ENCODE measurements at regions not wholly inside any gene's neighbourhood (a gene's known extent, or its start where the extent isn't known, plus 50 kb on each side); places are given as distances from the start of the nearest gene placed in this dataset.
"Not testable (repeated sequence)": the region's sequence is repeated elsewhere in the genome, so short reads cannot be mapped to it uniquely, and the experiment has no call there.

DNA sequence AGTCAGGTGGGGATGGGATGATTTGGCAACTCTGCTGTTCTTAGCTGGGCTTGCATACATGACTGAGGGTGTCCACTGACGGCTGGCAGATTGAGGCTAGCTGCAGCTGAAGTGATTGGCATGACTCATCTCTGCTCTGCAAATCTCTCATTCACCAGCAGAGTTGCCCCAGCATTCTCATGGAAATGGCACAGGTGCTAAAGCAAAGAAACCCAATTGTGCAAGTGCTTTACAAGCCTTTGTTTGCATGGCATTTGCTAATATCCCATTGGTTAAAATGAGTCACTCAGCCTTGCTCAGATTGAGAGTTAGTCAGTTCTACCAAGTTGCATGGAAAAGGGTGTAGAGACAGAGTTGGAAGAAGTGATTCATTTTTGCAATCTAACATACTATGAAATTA lies 389.7 kb upstream of the FAR2 start:
- no peaks in the 10 kb centered on the region for H3K36me3 ChIP-seq (ENCODE audit: control insufficient read depth in 2 of 2, insufficient read depth in 2 of 2, low read length in 1 of 2)
- no peak for DNase-seq (ENCODE audit: low read depth in 6 of 9, low spot score in 9 of 9)
- no peak overlapping the region for H3K4me3 ChIP-seq (ENCODE audit: low read length in 2 of 2)
- 81% methylated on average over 1 of the region's 1 CpG for WGBS
- H3K27ac ChIP-seq (ENCODE audit: low read depth in 1 of 2, low read length in 1 of 2), result no peak overlapping the region
- H3K4me1 ChIP-seq (ENCODE audit: control insufficient read depth in 2 of 2, insufficient read depth in 2 of 2, low read length in 2 of 2), result no peaks in the 10 kb centered on the region
- no peaks in the 10 kb centered on the region for H3K27me3 ChIP-seq (ENCODE audit: control insufficient read depth in 2 of 2, insufficient read depth in 1 of 2, low read length in 1 of 2)
- peaks cover 0 to 3% of the 10 kb centered on the region in 2 donors for H3K9me3 ChIP-seq (ENCODE audit: control insufficient read depth in 2 of 2, insufficient read depth in 1 of 2, low read length in 1 of 2)

DNA sequence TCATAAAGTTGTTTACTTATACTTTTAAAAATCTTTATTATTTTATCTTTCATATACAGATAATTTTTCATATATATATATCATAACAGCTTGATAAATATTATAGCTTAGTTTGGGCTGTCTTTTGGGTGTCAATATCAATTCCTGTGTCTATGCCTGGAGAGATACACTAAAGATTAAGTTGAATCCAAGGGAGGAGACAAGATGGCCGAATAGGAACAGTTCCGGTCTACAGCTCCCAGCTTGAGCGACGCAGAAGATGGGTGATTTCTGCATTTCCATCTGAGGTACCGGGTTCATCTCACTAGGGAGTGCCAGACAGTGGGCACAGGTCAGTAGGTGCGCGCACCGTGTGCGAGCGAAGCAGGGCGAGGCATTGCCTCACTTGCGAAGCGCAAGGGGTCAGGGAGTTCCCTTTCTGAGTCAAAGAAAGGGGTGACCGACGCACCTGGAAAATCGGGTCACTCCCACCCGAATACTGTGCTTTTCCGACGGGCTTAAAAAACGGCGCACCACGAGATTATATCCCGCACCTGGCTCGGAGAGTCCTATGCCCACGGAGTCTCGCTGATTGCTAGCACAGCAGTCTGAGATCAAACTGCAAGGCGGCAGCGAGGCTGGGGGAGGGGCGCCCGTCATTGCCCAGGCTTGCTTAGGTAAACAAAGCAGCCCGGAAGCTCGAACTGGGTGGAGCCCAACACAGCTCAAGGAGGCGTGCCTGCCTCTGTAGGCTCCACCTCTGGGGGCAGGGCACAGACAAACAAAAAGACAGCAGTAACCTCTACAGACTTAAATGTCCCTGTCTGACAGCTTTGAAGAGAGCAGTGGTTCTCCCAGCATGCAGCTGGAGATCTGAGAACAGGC lies 388.8 kb upstream of the FAR2 start:
- 96% methylated on average over 33 of the region's 33 CpGs for WGBS
- not testable (repeated sequence) for H3K27ac ChIP-seq (ENCODE audit: low read depth in 1 of 2, low read length in 1 of 2); H3K27me3 ChIP-seq (ENCODE audit: control insufficient read depth in 2 of 2, insufficient read depth in 1 of 2, low read length in 1 of 2); H3K4me1 ChIP-seq (ENCODE audit: control insufficient read depth in 2 of 2, insufficient read depth in 2 of 2, low read length in 2 of 2); H3K9me3 ChIP-seq (ENCODE audit: control insufficient read depth in 2 of 2, insufficient read depth in 1 of 2, low read length in 1 of 2); DNase-seq (ENCODE audit: low read depth in 6 of 9, low spot score in 9 of 9); H3K36me3 ChIP-seq (ENCODE audit: control insufficient read depth in 2 of 2, insufficient read depth in 2 of 2, low read length in 1 of 2); H3K4me3 ChIP-seq (ENCODE audit: low read length in 2 of 2)

DNA sequence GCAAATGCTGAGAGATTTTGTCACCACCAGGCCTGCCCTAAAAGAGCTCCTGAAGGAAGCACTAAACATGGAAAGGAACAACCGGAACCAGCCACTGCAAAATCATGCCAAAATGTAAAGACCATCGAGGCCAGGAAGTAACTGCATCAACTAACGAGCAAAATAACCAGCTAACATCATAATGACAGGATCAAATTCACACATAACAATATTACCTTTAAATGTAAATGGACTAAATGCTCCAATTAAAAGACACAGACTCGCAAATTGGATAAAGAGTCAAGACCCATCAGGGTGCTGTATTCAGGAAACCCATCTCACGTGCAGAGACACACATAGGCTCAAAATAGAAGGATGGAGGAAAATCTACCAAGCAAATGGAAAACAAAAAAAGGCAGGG lies 387.2 kb upstream of the FAR2 start:
- not testable (repeated sequence) for DNase-seq (ENCODE audit: low read depth in 6 of 9, low spot score in 9 of 9); H3K27me3 ChIP-seq (ENCODE audit: control insufficient read depth in 2 of 2, insufficient read depth in 1 of 2, low read length in 1 of 2); H3K4me1 ChIP-seq (ENCODE audit: control insufficient read depth in 2 of 2, insufficient read depth in 2 of 2, low read length in 2 of 2); H3K4me3 ChIP-seq (ENCODE audit: low read length in 2 of 2); H3K9me3 ChIP-seq (ENCODE audit: control insufficient read depth in 2 of 2, insufficient read depth in 1 of 2, low read length in 1 of 2); H3K27ac ChIP-seq (ENCODE audit: low read depth in 1 of 2, low read length in 1 of 2); H3K36me3 ChIP-seq (ENCODE audit: control insufficient read depth in 2 of 2, insufficient read depth in 2 of 2, low read length in 1 of 2)
- 91% methylated on average over 5 of the region's 5 CpGs for WGBS

DNA sequence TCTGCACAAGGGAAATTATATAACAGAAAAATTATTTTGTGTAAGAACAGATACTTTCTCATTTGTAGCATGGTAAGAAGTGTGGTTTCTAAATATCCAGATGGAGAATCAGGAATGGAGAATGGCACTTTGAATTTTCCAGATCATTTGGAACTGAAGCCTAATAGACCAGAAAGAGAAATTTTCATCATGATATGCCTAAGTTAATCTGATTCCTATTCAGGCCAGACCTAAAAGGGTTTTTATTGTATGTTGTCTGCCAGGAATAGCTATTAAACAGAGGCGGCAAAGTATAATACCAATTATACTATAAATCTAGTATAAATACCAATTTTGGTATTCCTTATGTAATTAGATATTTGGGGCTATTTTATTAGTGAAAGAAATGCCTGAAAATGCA lies 382.7 kb upstream of the FAR2 start:
- Histone ChIP-seq H3K4me3 (ENCODE audit: low read length in 2 of 2) (no peak overlapping the region), H3K4me1 (ENCODE audit: control insufficient read depth in 2 of 2, insufficient read depth in 2 of 2, low read length in 2 of 2) (no peaks in the 10 kb centered on the region), H3K27ac (ENCODE audit: low read depth in 1 of 2, low read length in 1 of 2) (no peak overlapping the region), H3K9me3 (ENCODE audit: control insufficient read depth in 2 of 2, insufficient read depth in 1 of 2, low read length in 1 of 2) (no peaks in the 10 kb centered on the region), H3K36me3 (ENCODE audit: control insufficient read depth in 2 of 2, insufficient read depth in 2 of 2, low read length in 1 of 2) (no peaks in the 10 kb centered on the region), H3K27me3 (ENCODE audit: control insufficient read depth in 2 of 2, insufficient read depth in 1 of 2, low read length in 1 of 2) (no peaks in the 10 kb centered on the region)
- no peak for DNase-seq (ENCODE audit: low read depth in 6 of 9, low spot score in 9 of 9)
- WGBS, result 100% methylated on average over 1 of the region's 1 CpG

DNA sequence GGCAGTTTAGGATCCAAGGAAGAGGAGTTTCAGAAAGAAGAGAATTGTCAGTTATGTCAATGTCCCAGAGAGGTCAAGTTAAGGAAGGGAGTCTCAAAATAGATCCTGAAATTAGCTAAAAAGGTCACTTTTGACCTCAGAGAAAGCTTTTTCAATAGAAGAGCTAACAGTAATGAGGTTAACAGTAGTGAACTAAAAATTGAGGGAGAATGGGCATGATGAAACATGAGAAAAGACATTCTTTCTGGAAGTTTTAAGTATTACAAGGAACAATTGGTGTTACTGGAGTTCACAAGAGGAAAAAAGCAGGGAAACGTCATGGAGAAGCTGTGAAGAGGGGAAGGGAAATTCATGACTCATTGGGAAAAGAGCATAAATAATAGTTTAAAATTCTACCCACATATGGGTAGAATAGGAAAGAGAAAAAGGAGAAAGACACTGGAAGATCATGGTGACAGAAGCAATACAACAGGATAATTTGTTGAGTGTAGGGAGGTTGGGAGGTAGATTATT lies 381.2 kb upstream of the FAR2 start:
- Histone ChIP-seq H3K27ac (ENCODE audit: low read depth in 1 of 2, low read length in 1 of 2) (no peak overlapping the region), H3K4me1 (ENCODE audit: control insufficient read depth in 2 of 2, insufficient read depth in 2 of 2, low read length in 2 of 2) (no peaks in the 10 kb centered on the region), H3K27me3 (ENCODE audit: control insufficient read depth in 2 of 2, insufficient read depth in 1 of 2, low read length in 1 of 2) (no peaks in the 10 kb centered on the region), H3K36me3 (ENCODE audit: control insufficient read depth in 2 of 2, insufficient read depth in 2 of 2, low read length in 1 of 2) (no peaks in the 10 kb centered on the region), H3K4me3 (ENCODE audit: low read length in 2 of 2) (no peak overlapping the region), H3K9me3 (ENCODE audit: control insufficient read depth in 2 of 2, insufficient read depth in 1 of 2, low read length in 1 of 2) (no peaks in the 10 kb centered on the region)
- no peak for DNase-seq (ENCODE audit: low read depth in 6 of 9, low spot score in 9 of 9)
- WGBS, result 53% methylated on average over 1 of the region's 1 CpG

DNA sequence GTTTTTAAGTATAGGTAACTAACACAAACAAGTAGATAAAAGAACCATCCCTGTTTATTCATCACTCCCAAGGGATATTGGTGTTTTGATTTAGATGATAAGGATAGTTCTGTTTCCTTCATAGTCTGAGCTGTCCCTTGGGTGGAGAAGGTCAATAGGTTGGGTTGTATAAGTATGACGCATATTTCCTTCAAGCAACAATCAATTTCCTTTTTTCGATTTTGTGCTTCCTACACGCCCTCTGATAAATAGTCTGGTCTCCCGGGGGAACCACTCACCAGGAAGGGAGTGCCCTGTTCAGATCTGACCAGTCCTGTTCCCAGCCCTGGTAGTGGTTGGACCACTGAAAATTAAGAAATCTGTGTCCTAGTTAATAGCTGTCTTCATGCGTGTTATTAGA lies 378.8 kb upstream of the FAR2 start:
- H3K27ac ChIP-seq (ENCODE audit: low read depth in 1 of 2, low read length in 1 of 2), result no peak overlapping the region
- WGBS, result 66% methylated on average over 5 of the region's 5 CpGs
- H3K4me3 ChIP-seq (ENCODE audit: low read length in 2 of 2), result no peak overlapping the region
- no peak for DNase-seq (ENCODE audit: low read depth in 6 of 9, low spot score in 9 of 9)
- H3K36me3 ChIP-seq (ENCODE audit: control insufficient read depth in 2 of 2, insufficient read depth in 2 of 2, low read length in 1 of 2), result no peaks in the 10 kb centered on the region
- no peaks in the 10 kb centered on the region for H3K4me1 ChIP-seq (ENCODE audit: control insufficient read depth in 2 of 2, insufficient read depth in 2 of 2, low read length in 2 of 2)
- H3K9me3 ChIP-seq (ENCODE audit: control insufficient read depth in 2 of 2, insufficient read depth in 1 of 2, low read length in 1 of 2), result no peaks in the 10 kb centered on the region
- no peaks in the 10 kb centered on the region for H3K27me3 ChIP-seq (ENCODE audit: control insufficient read depth in 2 of 2, insufficient read depth in 1 of 2, low read length in 1 of 2)

DNA sequence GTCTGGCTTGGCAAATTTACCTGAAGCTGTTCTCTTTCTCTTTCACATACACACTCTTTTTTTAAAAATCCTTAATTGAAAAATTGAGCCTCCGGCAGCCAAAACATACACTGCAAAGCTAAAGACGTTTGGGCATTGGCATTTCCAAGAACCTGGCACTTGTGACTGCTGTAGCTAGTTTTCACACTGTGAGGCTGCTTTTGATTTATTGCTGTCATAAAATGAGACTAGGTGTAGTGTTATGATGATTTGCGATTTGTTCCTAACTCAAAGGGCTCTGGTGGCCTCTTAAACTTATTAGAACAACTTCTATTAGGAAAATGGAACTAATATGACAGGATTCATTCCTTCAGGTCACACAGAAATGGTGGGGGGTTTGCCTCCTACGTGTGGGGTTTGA lies 377.1 kb upstream of the FAR2 start:
- no peaks in the 10 kb centered on the region for H3K9me3 ChIP-seq (ENCODE audit: control insufficient read depth in 2 of 2, insufficient read depth in 1 of 2, low read length in 1 of 2)
- H3K4me3 ChIP-seq (ENCODE audit: low read length in 2 of 2), result no peak overlapping the region
- H3K4me1 ChIP-seq (ENCODE audit: control insufficient read depth in 2 of 2, insufficient read depth in 2 of 2, low read length in 2 of 2), result no peaks in the 10 kb centered on the region
- no peak for DNase-seq (ENCODE audit: low read depth in 6 of 9, low spot score in 9 of 9)
- WGBS, result 58% methylated on average over 4 of the region's 4 CpGs
- no peak overlapping the region for H3K27ac ChIP-seq (ENCODE audit: low read depth in 1 of 2, low read length in 1 of 2)
- no peaks in the 10 kb centered on the region for H3K27me3 ChIP-seq (ENCODE audit: control insufficient read depth in 2 of 2, insufficient read depth in 1 of 2, low read length in 1 of 2)
- no peaks in the 10 kb centered on the region for H3K36me3 ChIP-seq (ENCODE audit: control insufficient read depth in 2 of 2, insufficient read depth in 2 of 2, low read length in 1 of 2)

DNA sequence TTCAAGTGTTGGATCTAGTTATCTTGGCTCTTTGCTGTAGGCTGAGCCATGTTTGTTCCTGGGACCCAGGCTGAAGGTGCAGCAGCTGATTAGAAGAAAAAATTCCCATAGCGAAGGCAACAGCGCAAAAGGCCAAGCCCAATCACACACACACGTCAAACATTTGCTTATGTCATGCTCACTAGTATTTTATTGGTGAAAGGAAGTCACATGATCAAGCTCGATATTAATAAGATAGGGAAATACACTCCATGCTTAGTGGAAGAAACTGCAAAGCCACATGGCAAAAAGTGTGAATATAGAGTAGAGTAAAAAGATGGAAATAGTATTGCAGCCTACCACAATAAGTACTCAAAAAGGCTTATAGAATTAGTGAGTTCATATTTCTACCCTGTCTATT lies 373.5 kb upstream of the FAR2 start:
- no peak for DNase-seq (ENCODE audit: low read depth in 6 of 9, low spot score in 9 of 9)
- no peaks in the 10 kb centered on the region for H3K9me3 ChIP-seq (ENCODE audit: control insufficient read depth in 2 of 2, insufficient read depth in 1 of 2, low read length in 1 of 2)
- no peak overlapping the region for H3K27ac ChIP-seq (ENCODE audit: low read depth in 1 of 2, low read length in 1 of 2)
- H3K4me3 ChIP-seq (ENCODE audit: low read length in 2 of 2), result no peak overlapping the region
- no peaks in the 10 kb centered on the region for H3K36me3 ChIP-seq (ENCODE audit: control insufficient read depth in 2 of 2, insufficient read depth in 2 of 2, low read length in 1 of 2)
- H3K4me1 ChIP-seq (ENCODE audit: control insufficient read depth in 2 of 2, insufficient read depth in 2 of 2, low read length in 2 of 2), result no peaks in the 10 kb centered on the region
- no peaks in the 10 kb centered on the region for H3K27me3 ChIP-seq (ENCODE audit: control insufficient read depth in 2 of 2, insufficient read depth in 1 of 2, low read length in 1 of 2)
- WGBS, result 97% methylated on average over 4 of the region's 4 CpGs

DNA sequence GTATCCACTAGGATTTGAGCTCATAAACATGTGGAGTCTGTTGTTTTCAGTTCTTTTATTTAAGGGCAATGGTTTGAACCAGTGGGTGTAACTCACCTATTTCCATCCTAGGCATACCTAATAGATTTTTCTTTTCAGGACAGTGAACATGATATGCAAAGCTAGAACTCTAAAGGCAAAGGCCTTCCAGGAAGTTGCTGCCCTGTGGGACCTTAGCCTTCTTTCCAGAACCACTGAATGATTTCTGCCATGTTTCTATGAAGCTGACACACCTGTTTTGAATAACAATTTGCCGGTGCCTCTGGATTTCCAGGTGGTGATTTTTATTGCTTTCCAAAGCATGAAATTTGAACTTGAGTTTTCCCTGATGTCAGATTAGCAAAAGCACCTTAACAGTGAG lies 372.9 kb upstream of the FAR2 start:
- DNase-seq (ENCODE audit: low read depth in 6 of 9, low spot score in 9 of 9), result no peak
- 93% methylated on average over 1 of the region's 1 CpG for WGBS
- no peak overlapping the region for H3K27ac ChIP-seq (ENCODE audit: low read depth in 1 of 2, low read length in 1 of 2)
- no peaks in the 10 kb centered on the region for H3K4me1 ChIP-seq (ENCODE audit: control insufficient read depth in 2 of 2, insufficient read depth in 2 of 2, low read length in 2 of 2)
- no peaks in the 10 kb centered on the region for H3K9me3 ChIP-seq (ENCODE audit: control insufficient read depth in 2 of 2, insufficient read depth in 1 of 2, low read length in 1 of 2)
- H3K4me3 ChIP-seq (ENCODE audit: low read length in 2 of 2), result no peak overlapping the region
- no peaks in the 10 kb centered on the region for H3K27me3 ChIP-seq (ENCODE audit: control insufficient read depth in 2 of 2, insufficient read depth in 1 of 2, low read length in 1 of 2)
- H3K36me3 ChIP-seq (ENCODE audit: control insufficient read depth in 2 of 2, insufficient read depth in 2 of 2, low read length in 1 of 2), result no peaks in the 10 kb centered on the region

Data from thymus (tissue), 11 donors.